ENCODE measurements at regions not wholly inside any gene's neighbourhood (a gene's known extent, or its start where the extent isn't known, plus 50 kb on each side); places are given as distances from the start of the nearest gene placed in this dataset.

GRCh38 chr10:105466521-105466920, 825.4 kb downstream of the SORCS3 start:
- TF ChIP-seq POLR2A (IDR thresholded peaks at IDR 0.05) (no peak), CTCF (IDR thresholded peaks at IDR 0.05) (no peak)

Data from adrenal gland (tissue), 5 donors.